HG03442 (cell line): ENCODE measurements at regions not wholly inside any gene's neighbourhood (a gene's known extent, or its start where the extent isn't known, plus 50 kb on each side); places are given as distances from the start of the nearest gene placed in this dataset.

Experiments
- ATAC-seq: cut with Tn5 transposase; IDR thresholded peaks from one replicate; pipeline ENCODE4 v1.9.1; 2021; ENCODE audit warnings: mild to moderate bottlenecking, moderate library complexity; ENCODE audit not compliant: unreplicated experiment

DNA sequence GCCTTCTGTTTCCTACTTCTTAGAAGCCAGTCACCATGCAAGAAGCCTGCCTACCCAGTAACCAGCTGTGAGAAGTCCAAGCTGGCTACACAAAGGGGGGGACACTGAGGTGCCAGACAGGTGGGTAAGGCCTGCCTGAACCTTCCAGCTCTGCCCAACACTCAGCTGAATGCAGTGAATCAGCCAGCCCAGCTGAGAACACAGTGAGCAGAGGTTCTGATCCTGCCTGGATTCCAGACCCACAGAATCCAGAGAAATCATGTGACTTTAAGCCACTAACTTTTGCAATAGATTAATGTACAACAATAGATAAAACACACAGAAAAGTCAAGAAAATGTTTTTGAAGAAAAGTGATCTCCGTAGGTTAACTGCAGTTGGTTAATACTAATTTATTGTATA, 151.7 kb downstream of the EFNB2 start:
- no peak for ATAC-seq

DNA sequence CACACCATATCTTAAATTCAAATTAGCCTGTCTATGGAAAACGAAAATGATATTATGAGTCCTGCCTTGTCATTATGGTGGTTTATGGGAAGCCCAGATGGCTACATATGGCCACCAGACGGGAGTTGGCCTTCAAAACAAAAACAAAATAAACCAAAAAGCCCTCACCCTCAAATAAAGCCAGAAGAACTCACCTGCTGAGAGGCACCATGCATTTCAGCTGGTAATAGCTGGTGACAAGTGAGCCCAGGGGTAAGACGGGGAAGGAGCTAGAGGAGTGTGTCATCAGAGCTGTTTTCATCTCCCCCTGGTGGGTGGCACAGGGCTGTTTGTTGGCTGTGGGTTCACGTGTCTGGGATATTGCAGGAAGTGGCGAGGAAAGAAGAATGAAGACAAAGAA, 152.9 kb downstream of the EFNB2 start:
- no peak for ATAC-seq

- ATAC-seq: no peak
Observed at GRCh38 chr13:106381091-106381490, 154.4 kb downstream of the EFNB2 start.

GRCh38 chr13:106377931-106378662, 157.4 kb downstream of the EFNB2 start:
- no peak for ATAC-seq

DNA sequence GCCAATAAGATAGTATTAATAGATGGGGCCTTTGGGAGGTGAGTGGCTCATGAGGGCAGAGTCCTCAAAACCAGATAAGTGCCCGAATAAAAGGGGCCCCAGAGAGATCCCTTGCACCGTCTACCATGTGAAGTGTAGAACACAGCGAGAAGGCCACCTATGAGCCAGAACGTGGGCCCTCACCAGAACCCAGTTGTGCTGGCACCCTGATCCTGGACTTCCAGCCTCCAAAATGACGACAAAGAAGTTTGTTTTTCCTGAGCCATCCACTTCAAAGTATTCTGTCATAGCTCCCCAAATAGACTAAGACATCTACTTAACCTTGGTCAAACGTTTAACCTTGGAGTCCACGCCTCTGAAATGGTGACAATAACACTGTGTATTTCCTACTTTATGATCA, 158.1 kb downstream of the EFNB2 start:
- ATAC-seq: no peak

DNA sequence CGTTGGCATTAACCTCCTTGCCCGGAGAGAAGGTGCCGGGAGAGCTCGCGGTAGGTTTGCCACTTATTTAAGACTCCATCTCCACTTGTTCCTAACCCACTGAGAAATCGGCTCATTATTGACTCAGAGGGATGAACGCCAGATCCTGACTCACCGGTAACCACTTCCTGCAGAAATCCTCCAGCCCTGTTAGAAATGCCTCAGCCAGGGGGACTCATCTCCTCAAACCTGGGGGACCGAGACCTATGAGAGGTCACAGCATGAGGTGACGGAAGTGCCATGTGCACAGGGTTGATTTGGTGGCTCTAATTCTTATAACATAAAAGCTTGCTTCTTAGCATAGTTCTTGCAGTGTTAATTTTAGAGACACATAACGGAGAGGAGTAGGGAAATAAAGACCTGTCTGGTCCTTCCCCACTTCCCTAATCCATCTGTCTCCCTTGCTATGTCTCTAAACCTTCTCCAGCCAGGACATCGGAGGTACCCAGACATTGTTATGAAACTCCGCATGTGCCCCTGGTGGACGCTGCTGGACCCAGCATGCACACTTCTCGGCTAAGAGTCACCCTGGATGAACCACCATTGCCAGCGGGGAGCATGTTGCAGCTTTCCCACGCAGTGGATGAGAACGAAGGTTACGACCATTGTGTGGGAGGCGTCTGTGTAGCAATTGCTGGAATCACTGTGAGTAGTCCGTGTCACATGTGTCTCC, 158.9 kb downstream of the EFNB2 start:
- no peak for ATAC-seq

DNA sequence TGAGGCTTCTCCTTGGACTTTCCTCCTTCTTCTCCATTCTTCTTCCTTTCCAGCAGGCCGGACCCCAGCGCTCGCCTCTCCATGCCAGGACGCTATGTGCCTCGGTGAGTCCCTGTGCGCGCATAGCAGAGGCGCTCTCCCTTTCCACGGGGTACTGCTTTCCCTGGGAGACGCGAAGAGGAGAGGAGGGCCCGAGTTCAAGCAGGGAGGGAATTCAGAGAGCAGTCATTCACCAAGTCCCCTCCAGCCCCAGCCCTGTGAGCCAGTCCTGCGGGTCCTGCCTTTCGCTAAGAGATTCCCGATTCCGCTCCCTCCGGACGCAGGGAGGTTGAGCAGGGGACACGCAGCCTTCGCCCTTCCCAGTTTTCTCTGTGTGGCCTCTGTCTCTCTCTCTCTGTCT, 160.4 kb downstream of the EFNB2 start:
- ATAC-seq: no peak

GRCh38 chr13:106374631-106375030, 160.8 kb downstream of the EFNB2 start:
- ATAC-seq: no peak

GRCh38 chr13:106373989-106374572, 161.4 kb downstream of the EFNB2 start:
- ATAC-seq: peak; percentile 78

GRCh38 chr13:106373304-106373988, 162.0 kb downstream of the EFNB2 start:
- peak; percentile 63 for ATAC-seq

GRCh38 chr13:106372199-106373155, 163.0 kb downstream of the EFNB2 start:
- ATAC-seq: peak; percentile 35

GRCh38 chr13:106371024-106371423, 164.4 kb downstream of the EFNB2 start:
- no peak for ATAC-seq

DNA sequence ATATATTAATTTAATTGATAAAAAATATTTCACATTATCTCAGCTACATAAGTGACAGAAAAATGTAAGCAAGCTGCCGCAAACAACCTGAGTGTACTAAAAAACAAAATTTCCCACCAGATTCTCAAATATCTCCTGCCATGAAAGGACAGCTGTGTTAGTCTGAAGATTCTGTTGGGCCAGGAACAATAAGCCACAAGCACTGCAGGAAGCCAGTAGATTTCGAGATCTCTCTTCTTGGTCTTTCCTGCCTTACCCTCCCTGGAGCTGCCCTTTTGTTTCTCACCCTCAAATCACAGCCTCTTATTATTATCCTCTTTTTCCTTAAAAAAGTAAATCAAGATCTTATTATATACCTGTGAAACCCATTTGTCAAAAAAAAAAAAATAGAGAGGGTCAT, 165.6 kb downstream of the EFNB2 start:
- ATAC-seq: no peak

DNA sequence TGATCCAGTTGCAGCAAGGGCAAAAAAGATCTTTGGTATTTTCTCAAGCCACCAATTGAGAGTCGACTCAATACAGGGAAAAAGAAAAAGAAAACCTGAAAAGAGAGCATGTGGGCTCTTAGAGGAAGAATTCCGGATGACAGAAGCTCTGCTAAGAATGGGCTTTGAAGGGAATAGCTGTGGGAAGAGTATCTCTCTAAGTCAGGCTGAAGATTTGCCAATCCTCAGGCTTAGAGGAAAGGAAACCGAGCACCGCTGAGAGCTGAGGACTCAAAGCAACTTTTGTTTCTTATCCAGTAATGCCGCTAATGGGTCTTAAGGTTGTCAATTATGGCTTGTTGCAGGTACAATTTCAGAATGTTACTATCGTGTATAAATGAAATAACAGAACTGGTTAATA, 166.4 kb downstream of the EFNB2 start:
- no peak for ATAC-seq

GRCh38 chr13:106367361-106367971, 168.0 kb downstream of the EFNB2 start:
- peak; percentile 48 for ATAC-seq

- ATAC-seq: no peak
Observed at GRCh38 chr13:106362707-106363106, 172.8 kb downstream of the EFNB2 start.

DNA sequence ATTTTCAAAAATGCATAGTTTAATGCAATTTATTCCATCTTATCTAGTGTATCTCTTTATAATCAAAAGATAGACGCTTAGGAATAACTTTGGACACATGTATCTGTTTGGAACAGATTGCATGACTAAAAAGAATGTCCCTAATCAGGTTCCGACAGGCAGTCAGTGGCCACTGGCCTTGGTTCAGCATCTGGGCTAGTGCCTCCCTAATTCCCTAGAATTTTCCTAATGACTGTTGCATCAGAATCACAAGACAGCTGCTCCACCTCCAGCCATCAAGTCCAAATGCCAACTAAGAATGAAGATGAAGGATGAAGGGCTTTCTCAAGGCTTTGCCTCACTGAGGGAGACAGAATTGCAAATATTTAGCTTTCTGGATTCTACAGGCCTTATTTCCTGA, 173.8 kb downstream of the EFNB2 start:
- ATAC-seq: no peak

DNA sequence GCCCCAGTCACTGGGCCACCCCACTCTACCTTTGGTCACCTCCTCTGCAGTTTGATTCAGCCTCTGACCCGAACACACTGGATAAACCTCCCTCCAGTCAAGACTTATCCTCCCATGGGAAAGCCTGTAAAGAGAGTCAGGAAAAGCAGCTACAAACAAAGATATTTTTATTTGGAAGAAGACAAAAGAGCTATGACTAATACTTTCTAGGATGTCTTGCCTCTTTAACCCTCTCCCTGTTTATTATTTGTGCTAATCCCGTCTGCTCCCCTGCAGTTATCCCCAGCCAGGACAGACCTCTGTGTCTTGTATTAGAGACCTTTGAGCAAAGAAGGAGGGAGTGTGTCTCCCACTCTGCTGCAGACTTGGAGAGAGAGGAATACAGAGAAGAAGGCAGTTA, 178.3 kb downstream of the EFNB2 start:
- ATAC-seq: no peak

DNA sequence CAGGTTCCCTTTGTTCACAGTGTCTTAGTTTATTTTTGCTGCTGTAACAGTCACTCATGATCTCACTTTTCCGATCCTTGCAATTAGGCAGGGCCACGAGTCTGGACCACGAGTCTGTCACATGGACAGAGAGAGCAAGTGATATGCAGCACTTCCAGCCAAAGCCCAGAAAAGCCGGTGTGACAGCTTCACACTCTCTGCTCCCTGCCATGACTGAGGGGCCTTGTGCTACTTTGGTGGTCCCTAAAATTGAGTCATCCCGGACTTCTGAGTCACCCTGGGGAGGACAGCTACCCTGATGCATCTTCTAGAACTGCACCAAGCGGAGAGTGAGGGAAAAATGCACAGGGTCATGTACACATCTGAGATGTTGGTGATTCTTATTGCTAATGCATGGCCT, 179.6 kb downstream of the EFNB2 start:
- no peak for ATAC-seq

DNA sequence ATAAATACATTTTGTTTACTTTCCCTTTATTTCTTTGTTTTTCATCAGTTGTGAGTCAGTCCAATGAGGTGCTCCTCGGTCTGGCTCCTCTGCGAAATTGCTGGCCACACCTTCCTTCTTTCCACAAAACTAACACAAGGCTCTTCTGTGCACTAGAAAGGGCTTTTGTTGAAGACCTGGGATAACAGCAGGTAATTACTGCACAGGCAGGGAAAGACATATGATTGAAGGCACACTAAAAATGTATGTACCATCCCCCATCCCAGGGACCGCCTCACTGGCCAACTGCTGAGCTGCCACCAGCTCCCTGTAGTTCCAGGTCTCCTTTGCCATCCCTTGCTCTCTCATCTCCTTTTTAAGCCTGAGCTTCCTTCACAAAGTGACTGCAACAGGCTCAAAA, 180.5 kb downstream of the EFNB2 start:
- no peak for ATAC-seq
